ENCODE measurements at regions not wholly inside any gene's neighbourhood (a gene's known extent, or its start where the extent isn't known, plus 50 kb on each side); places are given as distances from the start of the nearest gene placed in this dataset.
"Not testable (repeated sequence)": the region's sequence is repeated elsewhere in the genome, so short reads cannot be mapped to it uniquely, and the experiment has no call there.

DNA sequence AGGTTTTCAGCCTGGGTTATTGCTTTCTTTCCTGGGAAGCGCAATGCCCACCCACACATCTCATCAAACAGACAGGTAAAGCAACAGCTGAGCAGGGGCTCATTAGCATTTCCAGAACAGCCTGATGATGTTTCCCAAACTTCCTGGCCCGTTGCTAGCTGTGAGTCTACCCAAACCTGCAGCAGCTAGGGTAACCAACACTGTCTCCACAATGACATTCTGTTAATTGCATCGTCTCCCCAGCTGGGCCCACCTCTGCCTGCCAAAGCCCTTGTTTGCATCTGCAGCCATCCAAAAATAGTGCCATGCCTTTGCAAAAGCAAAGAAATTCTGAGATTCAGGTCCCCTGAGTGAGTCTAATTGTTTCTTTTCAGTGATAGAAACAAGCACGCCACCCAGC is 273.0 kb downstream of the MED10 start:
- no peak for DNase-seq

DNA sequence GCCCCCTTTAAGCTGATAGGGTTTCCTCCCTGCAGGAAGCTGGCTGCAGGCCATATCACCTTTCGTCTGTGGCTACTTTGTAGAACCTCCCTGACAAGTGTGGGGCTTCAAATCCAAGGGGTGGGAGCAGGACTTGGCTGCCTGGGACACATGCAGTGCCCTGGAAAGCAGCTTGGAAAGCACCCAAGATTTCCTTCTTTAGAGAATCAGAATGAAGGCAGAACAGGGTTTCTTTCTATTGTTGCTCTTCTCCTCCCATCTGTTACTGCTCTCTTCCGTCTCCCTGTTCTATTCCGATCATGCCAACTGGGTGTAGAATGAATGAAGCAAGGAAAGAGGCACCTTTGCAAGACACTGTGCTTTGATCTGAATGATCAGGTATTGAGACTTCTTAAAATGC is 282.2 kb downstream of the MED10 start:
- no peak for DNase-seq

DNA sequence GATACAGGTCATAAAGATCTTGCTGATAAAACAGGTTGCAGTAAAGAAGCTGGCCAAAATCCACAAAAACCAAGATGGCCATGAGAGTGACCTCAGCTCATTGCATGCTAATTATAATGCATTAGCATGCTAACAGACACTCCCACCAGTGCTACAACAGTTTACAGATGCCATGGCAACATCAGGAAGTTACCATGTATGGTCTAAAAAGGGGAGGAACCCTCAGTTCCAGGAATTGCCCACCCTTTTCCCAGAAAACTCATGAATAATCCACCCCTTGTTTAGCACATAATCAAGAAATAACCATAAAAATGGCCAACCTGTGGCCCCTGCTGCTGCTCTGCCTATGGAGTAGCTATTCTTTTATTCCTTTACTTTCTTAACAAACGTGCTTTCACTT is 284.2 kb downstream of the MED10 start:
- DNase-seq = not testable (repeated sequence)

DNA sequence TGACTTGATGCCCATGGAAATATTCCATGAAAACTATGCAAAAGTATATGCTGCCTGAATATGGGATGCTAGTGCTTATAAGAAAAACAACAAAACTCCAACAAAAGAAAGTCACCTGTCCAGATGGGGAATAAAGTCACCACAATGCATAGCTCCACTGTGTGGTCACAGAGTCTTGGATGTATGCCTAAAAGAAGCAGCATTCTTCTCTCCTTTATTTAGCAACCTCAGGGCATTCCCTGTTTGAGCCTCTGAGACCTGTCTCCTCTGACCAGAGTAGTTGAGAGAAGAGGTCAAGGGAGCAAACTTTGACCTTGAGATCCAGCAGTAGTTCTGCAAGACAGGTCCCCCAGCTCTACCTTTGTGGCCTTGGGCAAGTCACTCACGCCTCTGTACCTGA is 287.5 kb downstream of the MED10 start:
- DNase-seq = no peak

DNA sequence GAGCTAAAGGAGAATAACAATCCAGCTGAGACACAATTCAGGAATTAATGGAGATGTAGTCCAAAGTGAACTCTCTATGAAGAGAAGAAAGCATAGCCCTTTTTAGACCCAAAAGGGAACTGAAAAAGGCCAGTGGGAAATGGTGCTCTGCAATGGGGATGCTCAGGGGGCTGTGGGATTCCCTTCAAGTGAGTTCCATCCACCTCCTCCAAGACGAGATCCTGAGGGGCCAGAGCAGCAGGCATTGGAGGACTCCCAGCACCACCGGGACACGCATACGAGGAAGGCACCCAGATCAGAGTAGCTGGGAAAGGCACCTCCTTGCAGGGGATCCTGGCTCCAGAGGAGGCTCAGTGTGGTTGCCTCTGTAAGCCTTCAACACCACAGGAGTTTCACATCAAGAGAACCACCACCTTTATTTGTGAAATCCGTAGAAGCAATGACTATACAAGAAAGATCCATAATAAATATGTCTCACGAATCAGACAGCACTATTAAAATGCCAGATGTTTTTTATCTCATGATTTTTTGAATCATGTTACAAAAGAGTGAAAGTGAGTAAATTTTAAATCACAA is 288.2 kb downstream of the MED10 start:
- no peak for DNase-seq

- no peak for DNase-seq
These were observed 289.6 kb downstream of the MED10 start for GRCh38 chr5:6088706-6089105.

- DNase-seq = no peak
These were observed 290.8 kb downstream of the MED10 start for GRCh38 chr5:6087576-6087975.

GRCh38 chr5:6086871-6087270 is 291.5 kb downstream of the MED10 start:
- no peak for DNase-seq

- DNase-seq = no peak
These were observed 292.9 kb downstream of the MED10 start for GRCh38 chr5:6085341-6085860.

- no peak for DNase-seq
These were observed 293.5 kb downstream of the MED10 start for GRCh38 chr5:6084836-6085235.

DNA sequence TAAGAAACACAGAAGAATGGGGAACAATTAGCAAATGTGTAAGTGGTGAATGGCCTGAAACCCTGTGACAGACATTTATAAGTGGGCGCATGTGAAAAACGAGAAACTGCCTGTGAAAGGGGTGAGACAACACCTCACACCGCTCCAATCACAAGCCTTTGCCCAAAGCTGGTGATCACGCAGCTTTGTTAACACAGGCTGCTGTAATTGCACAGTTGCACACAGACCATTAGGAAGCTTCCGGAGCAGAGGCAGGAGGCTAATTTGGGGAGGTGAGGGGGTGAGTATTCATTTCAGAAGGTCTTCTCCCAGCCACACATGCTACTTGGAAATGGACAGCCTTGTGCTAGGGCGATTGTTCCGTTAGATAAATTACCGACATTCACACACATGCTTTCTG is 294.0 kb downstream of the MED10 start:
- no peak for DNase-seq

- DNase-seq = no peak
These were observed 294.9 kb downstream of the MED10 start for GRCh38 chr5:6083311-6083978.

DNA sequence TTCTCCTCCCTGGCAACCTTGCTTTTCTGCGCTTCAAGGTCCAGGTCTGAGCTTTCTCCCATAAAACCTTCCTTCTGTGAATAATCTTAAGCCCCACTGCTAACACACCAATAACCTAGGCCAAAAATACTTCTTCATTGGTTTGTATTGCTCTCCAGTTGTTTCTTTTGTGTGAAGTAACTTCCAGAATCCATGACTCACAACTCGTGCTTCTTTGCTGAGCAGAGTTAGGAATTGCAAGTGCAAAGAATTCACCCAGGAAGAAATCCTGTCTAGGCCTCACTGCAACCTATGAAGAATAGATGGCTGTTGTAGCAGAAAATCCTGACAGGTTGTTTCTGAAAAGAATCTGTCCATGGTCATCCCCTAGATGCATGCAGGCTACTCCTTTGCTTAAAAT is 295.7 kb downstream of the MED10 start:
- no peak for DNase-seq

DNA sequence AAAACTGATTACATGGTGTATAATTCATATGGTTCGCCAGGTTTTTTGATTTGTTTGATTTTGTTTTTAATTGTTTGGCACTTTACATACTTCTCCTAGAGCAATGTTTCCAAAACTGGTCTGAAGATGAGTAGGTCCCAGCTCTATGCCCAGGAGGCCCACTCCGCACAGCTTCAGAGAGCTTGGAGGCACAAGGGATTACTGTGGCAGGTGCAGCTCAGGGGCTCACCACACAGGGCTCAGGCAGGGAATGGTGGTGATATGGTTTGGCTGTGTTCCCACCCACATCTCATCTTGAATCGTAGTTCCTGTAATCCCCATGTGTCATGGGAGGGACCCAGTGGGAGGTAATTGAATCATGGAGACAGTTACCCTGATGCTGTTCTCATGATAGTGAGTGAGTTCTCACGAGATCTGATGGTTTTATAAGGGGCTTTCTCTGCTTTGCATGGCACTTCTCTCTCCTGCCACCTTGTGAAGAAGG is 296.6 kb downstream of the MED10 start:
- no peak for DNase-seq

- DNase-seq = no peak
These were observed 297.2 kb downstream of the MED10 start for GRCh38 chr5:6080930-6081726.

DNA sequence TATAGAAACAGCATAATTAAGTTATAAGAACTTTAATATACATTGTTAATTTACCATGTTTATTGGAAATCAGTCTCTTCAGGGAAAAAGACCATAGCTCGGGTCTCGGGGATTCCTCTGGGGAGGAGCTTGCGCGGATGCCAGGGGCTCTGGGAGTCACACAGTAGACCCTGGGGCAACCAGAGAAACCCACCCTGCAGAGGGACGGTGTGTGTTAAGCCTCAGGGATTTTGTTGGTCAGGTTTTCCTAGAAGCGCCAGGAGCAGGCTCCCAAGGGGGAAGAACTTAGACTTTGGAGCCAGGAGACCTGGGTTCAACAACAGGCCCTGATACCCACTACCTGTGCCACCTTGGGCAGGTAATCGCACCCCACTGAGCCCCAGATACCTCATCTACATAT is 297.9 kb downstream of the MED10 start:
- DNase-seq = no peak

DNA sequence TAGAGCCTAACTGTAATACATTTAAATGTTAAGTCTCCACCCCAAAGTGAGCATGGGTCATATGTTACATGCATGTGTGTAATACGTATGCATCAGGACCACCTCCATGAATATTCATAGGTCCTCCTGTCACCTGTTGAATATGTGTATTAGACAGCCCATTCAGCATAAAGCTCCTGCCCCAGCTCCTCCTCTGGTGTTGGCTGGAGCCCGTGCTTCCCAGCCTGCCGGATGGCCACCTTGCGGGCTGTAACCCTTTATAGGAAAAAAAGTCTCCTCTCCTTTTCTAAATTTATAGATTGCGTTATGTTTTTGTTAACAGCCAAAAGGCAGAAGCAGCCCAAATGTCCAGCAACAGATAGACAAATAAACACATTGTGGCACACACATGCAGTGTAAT is 299.5 kb downstream of the MED10 start:
- DNase-seq = no peak

- no peak for DNase-seq
These were observed 301.8 kb downstream of the MED10 start for GRCh38 chr5:6076341-6077239.

DNA sequence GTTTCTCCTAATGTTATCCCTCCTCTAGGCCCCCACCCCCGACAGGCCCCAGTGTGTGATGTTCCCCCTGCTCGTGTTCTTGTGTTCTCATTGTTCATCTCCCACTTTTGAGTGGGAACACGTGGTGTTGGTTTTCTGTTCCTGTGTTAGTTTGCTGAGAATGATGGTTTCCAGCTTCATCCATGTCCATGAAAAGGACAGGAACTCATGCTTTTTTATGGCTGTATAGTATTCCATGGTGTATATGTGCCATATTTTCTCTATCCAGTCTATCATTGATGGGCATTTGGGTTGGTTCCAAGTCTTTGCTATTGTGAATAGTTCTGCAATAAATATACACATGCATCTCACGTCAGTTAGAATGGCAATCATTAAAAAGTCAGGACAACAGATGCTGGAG is 305.9 kb downstream of the MED10 start:
- not testable (repeated sequence) for DNase-seq

GRCh38 chr5:6069496-6070185 is 308.7 kb downstream of the MED10 start:
- no peak for DNase-seq

DNA sequence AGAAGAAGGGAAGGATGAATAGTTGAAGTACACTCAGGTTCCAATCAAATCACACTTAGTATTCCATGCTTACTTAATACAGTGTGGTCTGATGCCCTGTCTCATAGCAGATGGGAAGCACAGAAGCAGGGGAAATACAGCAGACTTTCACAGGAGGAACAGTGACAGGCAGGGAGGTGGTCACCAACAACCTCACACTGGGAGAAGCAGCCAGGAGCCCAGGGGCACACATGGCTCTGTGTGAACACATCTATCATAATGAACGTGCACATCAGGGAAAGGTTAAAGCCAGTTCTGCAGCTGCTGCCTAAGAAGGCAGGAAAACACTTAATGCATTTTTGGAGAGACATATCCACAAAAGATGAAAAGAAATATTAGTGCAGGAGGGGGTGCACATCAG is 312.3 kb downstream of the MED10 start:
- DNase-seq = no peak

DNA sequence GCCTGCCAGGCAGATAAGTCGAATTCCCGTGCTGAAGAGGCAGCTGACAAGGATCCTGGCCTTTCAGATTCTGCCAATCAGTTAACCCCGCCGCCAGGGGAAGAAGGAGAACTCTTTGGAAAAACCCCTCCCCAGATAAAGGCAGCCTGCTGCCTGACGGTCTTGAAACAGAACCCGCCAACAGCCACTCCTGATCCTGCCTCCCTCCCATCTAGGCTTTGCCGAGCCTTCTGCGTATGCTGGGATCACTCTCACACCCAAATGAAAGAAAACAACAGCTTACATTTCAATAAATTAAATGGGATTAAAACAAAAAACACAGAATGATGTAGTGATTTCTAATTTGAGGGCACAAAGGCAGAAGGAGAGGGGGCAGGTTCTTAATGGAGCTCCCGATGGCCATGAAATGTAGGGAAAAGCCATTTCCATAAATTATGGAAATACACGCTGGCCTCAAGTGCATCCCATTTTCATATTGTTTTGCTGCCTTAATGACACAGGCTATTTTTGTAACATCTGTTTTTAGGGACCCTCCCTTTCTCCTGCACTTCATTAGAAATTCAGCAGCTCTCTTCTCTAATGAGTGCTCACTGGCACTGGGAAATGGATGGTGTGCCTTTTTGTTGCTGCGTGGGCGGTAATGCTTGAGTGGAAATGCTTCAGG is 319.1 kb downstream of the MED10 start:
- no peak for DNase-seq
